ENCODE measurements at regions not wholly inside any gene's neighbourhood (a gene's known extent, or its start where the extent isn't known, plus 50 kb on each side); places are given as distances from the start of the nearest gene placed in this dataset.

- TF ChIP-seq CTCF (IDR thresholded peaks at IDR 0.05) (no peak), EZH2 (IDR thresholded peaks at IDR 0.05) (no peak)
Observed at GRCh38 chr3:63004448-63004847, 129.2 kb upstream of the CADPS start.

All from neural progenitor cell (in vitro differentiated cells).